SK-N-SH (cell line): ENCODE measurements at regions not wholly inside any gene's neighbourhood (a gene's known extent, or its start where the extent isn't known, plus 50 kb on each side); places are given as distances from the start of the nearest gene placed in this dataset.

Experiments used
- CTCF ChIA-PET: fragments of 300-600, 350-600 bp; formaldehyde crosslinking; extraction: SDS; loops from one replicate; lab custom pipeline; 2021; lab: Yijun Ruan, JAX
- POLR2A ChIA-PET: fragments of 350-600 bp; sonication (Branson Sonifier 250); formaldehyde crosslinking; extraction: SDS; loops from one replicate; lab custom pipeline; 2020; ENCODE audit warnings: antibody characterized with exemption, inconsistent platforms; lab: Yijun Ruan, JAX
- DNase-seq: peaks from one replicate; pipeline ENCODE4 v3.0.0; 2012
- H2AFZ ChIP-seq: fragments of 200-600 bp; sonication (generic); 2 replicates; pipeline ENCODE4 v1.8.1; 2016; ENCODE audit warnings: antibody characterized with exemption, mild to moderate bottlenecking, low read depth
- H3F3A ChIP-seq: fragments of 200-600 bp; sonication (generic); replicated peaks from 2 replicates; pipeline ENCODE3; 2016; ENCODE audit warnings: antibody characterized with exemption, mild to moderate bottlenecking; ENCODE audit not compliant: insufficient read depth
- H3K27ac ChIP-seq, 2 experiments: fragments of 200-500 bp in 1 of 2; fragments of 200-600 bp in 1 of 2; sonication (Bioruptor generic) in 1 of 2; sonication (generic), shearing (Covaris generic) in 1 of 2; 2 replicates each; pipeline versions ENCODE4 v1.5.1 to v1.6.1; 2014 to 2016; ENCODE audit warnings: low read depth in 2 of 2, inconsistent platforms in 1 of 2, low read length in 1 of 2, mild to moderate bottlenecking in 1 of 2, mixed read lengths in 1 of 2
- H3K27me3 ChIP-seq: fragments of 200-600 bp; sonication (generic), shearing (Covaris generic); 2 replicates; pipeline ENCODE4 v1.6.1; 2016; ENCODE audit warnings: mixed run types; ENCODE audit not compliant: insufficient read depth
- H3K36me3 ChIP-seq, 2 experiments: fragments of 200-500 bp in 1 of 2; fragments of 200-600 bp in 1 of 2; sonication (Bioruptor generic) in 1 of 2; sonication (generic) in 1 of 2; replicated peaks in 1 of 2; 2 replicates each; pipeline versions ENCODE3 to v1.5.1; 2014 to 2016; ENCODE audit warnings: low read length in 1 of 2, mild to moderate bottlenecking in 1 of 2; ENCODE audit not compliant: insufficient read depth in 2 of 2, control insufficient read depth in 1 of 2
- H3K4me1 ChIP-seq, 2 experiments: fragments of 200-500 bp in 1 of 2; fragments of 200-600 bp in 1 of 2; sonication (Bioruptor generic) in 1 of 2; sonication (generic), shearing (Covaris generic) in 1 of 2; 2 replicates each; pipeline versions ENCODE4 v1.5.1 to v1.6.1; 2014 to 2016; ENCODE audit warnings: low read depth in 1 of 2, low read length in 1 of 2, mixed run types in 1 of 2; ENCODE audit not compliant: insufficient read depth in 2 of 2, control insufficient read depth in 1 of 2
- H3K4me2 ChIP-seq: fragments of 200-600 bp; sonication (generic), shearing (Covaris generic); 2 replicates; pipeline ENCODE4 v1.6.1; 2017; ENCODE audit warnings: mixed run types
- H3K4me3 ChIP-seq, 2 experiments: fragments of 200-500 bp in 1 of 2; fragments of 200-600 bp in 1 of 2; sonication (Bioruptor generic) in 1 of 2; sonication (generic), shearing (Covaris generic) in 1 of 2; 2 replicates each; pipeline versions ENCODE4 v1.5.1 to v1.8.1; 2014 to 2016; ENCODE audit warnings: low read depth in 2 of 2, inconsistent platforms in 1 of 2, low read length in 1 of 2, mild to moderate bottlenecking in 1 of 2, mixed read lengths in 1 of 2, moderate library complexity in 1 of 2
- H3K79me2 ChIP-seq: fragments of 200-600 bp; sonication (generic); 2 replicates; pipeline ENCODE4 v1.8.1; 2017; ENCODE audit warnings: mild to moderate bottlenecking; ENCODE audit not compliant: insufficient read depth
- H3K9ac ChIP-seq: fragments of 200-600 bp; sonication (generic); 2 replicates; pipeline ENCODE4 v1.6.1; 2017; ENCODE audit warnings: mixed run types
- H3K9me2 ChIP-seq: fragments of 200-600 bp; sonication (generic); 2 replicates; pipeline ENCODE4 v1.6.1; 2017; ENCODE audit warnings: mixed run types
- H3K9me3 ChIP-seq: fragments of 200-600 bp; sonication (generic); 2 replicates; pipeline ENCODE4 v1.6.1; 2017; ENCODE audit warnings: mixed run types, mild to moderate bottlenecking, moderate library complexity
- H4K20me1 ChIP-seq: fragments of 200-600 bp; sonication (generic); 2 replicates; pipeline ENCODE4 v1.6.1; 2017; ENCODE audit warnings: mild to moderate bottlenecking, mixed run types; ENCODE audit not compliant: insufficient read depth
- CHD2 ChIP-seq: fragments of 150-350 bp; IDR thresholded peaks from 2 replicates; pipeline ENCODE4 v1.6.1; 2018; ENCODE audit warnings: low read length; ENCODE audit not compliant: partially characterized antibody
- CTCF ChIP-seq: fragments of 200-600 bp; sonication (generic); IDR thresholded peaks from 2 replicates; pipeline ENCODE4 v1.6.1; 2017; ENCODE audit warnings: antibody characterized with exemption, mild to moderate bottlenecking, moderate library complexity
- GATA2 ChIP-seq: sonication (generic); formaldehyde crosslinking; IDR thresholded peaks from 2 replicates; pipeline ENCODE4 v1.5.0; 2020; ENCODE audit warnings: mild to moderate bottlenecking, missing genetic modification reagents
- IRF3 ChIP-seq: fragments of 150-350 bp; IDR thresholded peaks from 2 replicates; pipeline ENCODE4 v1.6.1; 2016; ENCODE audit warnings: mild to moderate bottlenecking, low read depth, low read length
- JUND ChIP-seq: IDR thresholded peaks from 2 replicates; pipeline ENCODE4 v1.4.0; 2012
- MEF2A ChIP-seq: IDR thresholded peaks from 2 replicates; pipeline ENCODE4 v1.4.0; 2012; ENCODE audit warnings: low read depth, borderline replicate concordance
- MXI1 ChIP-seq: IDR thresholded peaks from 2 replicates; pipeline ENCODE4 v1.6.1; 2012; ENCODE audit warnings: mild to moderate bottlenecking, low read depth, low read length, improper control_type of control experiment
- NFIC ChIP-seq: IDR thresholded peaks from 2 replicates; pipeline ENCODE4 v1.4.0; 2012; ENCODE audit warnings: borderline replicate concordance
- POLR2AphosphoS5 ChIP-seq: IDR thresholded peaks from 2 replicates; pipeline ENCODE4 v1.6.1; 2012; ENCODE audit warnings: low read depth, low read length
- RFX5 ChIP-seq: IDR thresholded peaks from 2 replicates; pipeline ENCODE4 v1.6.1; 2012; ENCODE audit warnings: mild to moderate bottlenecking, improper control_type of control experiment, low read length
- RXRA ChIP-seq: IDR thresholded peaks from 2 replicates; pipeline ENCODE4 v1.4.0; 2012; ENCODE audit warnings: low read depth, mild to moderate bottlenecking, borderline replicate concordance
- SIN3A ChIP-seq: IDR thresholded peaks from 2 replicates; pipeline ENCODE4 v1.6.1; 2012; ENCODE audit warnings: low read depth, mild to moderate bottlenecking, low read length, moderate library complexity, borderline replicate concordance
- SMC3 ChIP-seq: IDR thresholded peaks from 2 replicates; pipeline ENCODE4 v1.6.1; 2012; ENCODE audit warnings: low read depth, low read length, improper control_type of control experiment
- TAF1 ChIP-seq: IDR thresholded peaks from 2 replicates; pipeline ENCODE4 v1.6.1; 2012; ENCODE audit warnings: low read depth, mild to moderate bottlenecking, low read length, moderate library complexity, borderline replicate concordance
- USF1 ChIP-seq: IDR thresholded peaks from 2 replicates; pipeline ENCODE4 v1.4.0; 2012; ENCODE audit warnings: low read depth, borderline replicate concordance
- YY1 ChIP-seq: IDR thresholded peaks from 2 replicates; pipeline ENCODE4 v1.4.0; 2012; ENCODE audit warnings: low read depth, mild to moderate bottlenecking
- WGBS: methylation state at CpG from one replicate; pipeline ENCODE4 v1.1.6; 2017; ENCODE audit warnings: low lambda C conversion rate; 5-methylcytosine and 5-hydroxymethylcytosine counted together

GRCh38 chr7:89728481-89728880 is 425.8 kb upstream of the STEAP1 start:
- CTCF ChIA-PET = no interaction called here
- H3K79me2 ChIP-seq = no peaks in the 10 kb centered on the region
- POLR2A ChIA-PET = no interaction called here

GRCh38 chr7:89731751-89732445 is 422.4 kb upstream of the STEAP1 start:
- Histone ChIP-seq H3K4me1 (no peaks in the 10 kb centered on the region), H2AFZ (no peak overlapping the region), H4K20me1 (no peaks in the 10 kb centered on the region), H3K4me3 (no peak overlapping the region), H3K4me2 (no peak overlapping the region), H3F3A (no peaks in the 10 kb centered on the region), H3K9me3 (no peaks in the 10 kb centered on the region), H3K36me3 (no peaks in the 10 kb centered on the region), H3K27me3 (no peaks in the 10 kb centered on the region), H3K27ac (no peak overlapping the region), H3K79me2 (no peaks in the 10 kb centered on the region), H3K9me2 (no peaks in the 10 kb centered on the region), H3K9ac (no peak overlapping the region)
- CTCF ChIA-PET = no interaction called here
- WGBS = 11% methylated on average over 5 of the region's 5 CpGs
- TF ChIP-seq MEF2A (no peak), SMC3 (no peak), NFIC (no peak), RFX5 (no peak), GATA2 (CRISPR knock-in tag) (no peak)
- POLR2A ChIA-PET = no interaction called here
- no peak for DNase-seq

More at GRCh38 chr7:89728481-89728880, 425.8 kb upstream of the STEAP1 start:
- 36% methylated on average over 5 of the region's 5 CpGs for WGBS
- Histone ChIP-seq H3K9me3 (no peaks in the 10 kb centered on the region), H3K27ac (no peak overlapping the region), H3F3A (no peaks in the 10 kb centered on the region), H3K4me1 (no peaks in the 10 kb centered on the region), H3K9ac (no peak overlapping the region), H3K9me2 (no peaks in the 10 kb centered on the region), H3K4me2 (no peak overlapping the region), H4K20me1 (no peaks in the 10 kb centered on the region), H2AFZ (no peak overlapping the region), H3K36me3 (no peaks in the 10 kb centered on the region), H3K27me3 (no peaks in the 10 kb centered on the region), H3K4me3 (no peak overlapping the region)
- no peak for DNase-seq
- TF ChIP-seq USF1 (no peak), SIN3A (no peak), IRF3 (no peak), MXI1 (no peak)

GRCh38 chr7:89738549-89738948 is 415.7 kb upstream of the STEAP1 start:
- Histone ChIP-seq H3K9ac (no peak overlapping the region), H2AFZ (no peak overlapping the region), H4K20me1 (no peaks in the 10 kb centered on the region), H3K4me1 (no peaks in the 10 kb centered on the region), H3K9me3 (no peaks in the 10 kb centered on the region), H3K9me2 (no peaks in the 10 kb centered on the region), H3K4me2 (no peak overlapping the region), H3K36me3 (no peaks in the 10 kb centered on the region), H3K79me2 (no peaks in the 10 kb centered on the region), H3K27me3 (no peaks in the 10 kb centered on the region), H3F3A (no peaks in the 10 kb centered on the region), H3K27ac (no peak overlapping the region), H3K4me3 (no peak overlapping the region)
- ChIA-PET POLR2A (no interaction called here), CTCF (no interaction called here)
- WGBS = 14% methylated on average over 2 of the region's 2 CpGs
- DNase-seq = no peak
- TF ChIP-seq CHD2 (no peak), YY1 (no peak), CTCF (no peak), TAF1 (no peak), USF1 (no peak), JUND (no peak), POLR2AphosphoS5 (no peak), RXRA (no peak), NFIC (no peak)
